HFF-Myc (cell line): ENCODE measurements at regions not wholly inside any gene's neighbourhood (a gene's known extent, or its start where the extent isn't known, plus 50 kb on each side); places are given as distances from the start of the nearest gene placed in this dataset.

Experiments used
- DNase-seq: peaks from one replicate; pipeline ENCODE4 v3.0.0-alpha.2; 2011; ENCODE audit warnings: low read depth; ENCODE audit errors: extremely low read depth
- H3K4me3 ChIP-seq: replicated peaks from 2 replicates; pipeline ENCODE4 v1.5.1; 2011; ENCODE audit warnings: low read depth, mild to moderate bottlenecking, control low read depth, low read length
- CTCF ChIP-seq: IDR thresholded peaks from 2 replicates; pipeline ENCODE4 v1.5.1; 2012; ENCODE audit warnings: mild to moderate bottlenecking, low read depth, low read length, control low read depth; ENCODE audit errors: missing control alignments

- no peak overlapping the region for H3K4me3 ChIP-seq
- TF ChIP-seq CTCF = no peak
- no peak for DNase-seq
These were observed 202.5 kb upstream of the MAMLD1 start for GRCh38 chrX:150160656-150161055.

GRCh38 chrX:150161193-150161592 is 201.9 kb upstream of the MAMLD1 start:
- no peak for DNase-seq
- no peak for TF ChIP-seq CTCF

GRCh38 chrX:150162141-150162540 is 201.0 kb upstream of the MAMLD1 start:
- TF ChIP-seq CTCF = no peak
- H3K4me3 ChIP-seq = no peak overlapping the region
- DNase-seq = no peak

More at GRCh38 chrX:150161193-150161592, 201.9 kb upstream of the MAMLD1 start:
- no peak overlapping the region for H3K4me3 ChIP-seq

GRCh38 chrX:150163221-150163930 is 199.7 kb upstream of the MAMLD1 start:
- no peak for DNase-seq
- TF ChIP-seq CTCF = no peak

GRCh38 chrX:150163956-150164726 is 199.0 kb upstream of the MAMLD1 start:
- TF ChIP-seq CTCF = no peak
- DNase-seq = no peak
- H3K4me3 ChIP-seq = no peak overlapping the region

More at GRCh38 chrX:150163221-150163930, 199.7 kb upstream of the MAMLD1 start:
- H3K4me3 ChIP-seq = no peak overlapping the region

- H3K4me3 ChIP-seq = no peak overlapping the region
- no peak for TF ChIP-seq CTCF
- no peak for DNase-seq
These were observed 198.0 kb upstream of the MAMLD1 start for GRCh38 chrX:150164971-150165600.
